GM21515 (cell line): ENCODE measurements at regions not wholly inside any gene's neighbourhood (a gene's known extent, or its start where the extent isn't known, plus 50 kb on each side); places are given as distances from the start of the nearest gene placed in this dataset.

Source experiments
- ATAC-seq: cut with Tn5 transposase; IDR thresholded peaks from one replicate; pipeline ENCODE4 v1.9.1; 2021; ENCODE audit not compliant: unreplicated experiment

DNA sequence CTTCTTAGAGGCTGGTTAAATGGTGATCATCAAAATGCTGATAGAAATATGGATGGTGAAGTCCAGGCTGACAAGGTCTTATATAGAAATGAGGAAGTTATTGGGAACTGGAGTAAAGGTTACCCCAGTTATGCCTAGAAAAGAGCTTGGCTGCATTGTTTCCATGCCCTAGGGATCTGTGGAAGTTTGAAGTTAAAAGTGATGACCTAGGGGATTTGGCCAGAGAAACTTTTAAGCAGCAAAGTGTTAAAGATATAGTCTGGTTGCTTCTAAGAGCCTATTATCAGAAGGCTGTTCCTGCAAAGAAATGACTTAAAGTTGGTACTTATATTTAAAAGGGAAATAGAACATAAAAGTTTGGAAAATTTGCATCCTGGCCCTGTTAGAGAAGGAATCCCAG, 200.3 kb downstream of the ICE1 start:
- ATAC-seq = no peak

DNA sequence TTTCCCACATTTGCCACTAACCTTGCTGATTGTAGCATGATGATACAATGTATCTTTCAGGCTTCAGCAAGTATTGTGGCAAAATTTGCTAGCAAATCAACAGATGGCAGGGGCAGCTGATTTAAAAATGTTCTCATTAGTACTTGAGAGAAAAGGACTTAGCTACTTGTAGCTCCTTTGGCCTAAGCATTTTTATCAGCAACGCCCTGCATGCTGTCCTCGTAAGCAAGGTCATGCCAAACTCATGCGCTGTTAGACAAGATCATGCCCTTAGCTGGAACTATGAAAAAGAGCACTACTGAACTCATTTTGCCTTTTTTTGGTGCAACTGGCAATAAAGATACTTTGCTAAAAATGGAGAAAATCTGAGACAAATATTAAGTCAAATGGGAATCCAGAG, 197.1 kb downstream of the ICE1 start:
- ATAC-seq = no peak

DNA sequence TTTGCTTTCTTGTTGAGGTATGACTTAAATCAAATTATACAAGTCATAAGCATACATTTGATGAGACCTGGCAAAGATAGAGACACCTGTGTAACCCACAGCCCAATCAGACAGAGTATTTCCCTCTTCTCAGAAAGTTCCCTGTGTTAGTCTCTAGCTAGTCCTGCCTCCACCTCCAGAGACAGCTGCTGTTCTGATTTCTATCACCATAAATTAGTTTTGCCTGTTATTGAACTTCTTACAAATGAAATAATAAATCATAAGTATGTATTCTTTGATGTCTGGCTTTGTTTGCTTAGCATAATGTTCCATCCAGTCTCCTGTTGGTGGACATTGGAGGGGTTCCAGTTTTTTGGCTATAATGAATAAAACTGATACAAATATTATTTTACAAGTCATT, 194.5 kb downstream of the ICE1 start:
- ATAC-seq = no peak

DNA sequence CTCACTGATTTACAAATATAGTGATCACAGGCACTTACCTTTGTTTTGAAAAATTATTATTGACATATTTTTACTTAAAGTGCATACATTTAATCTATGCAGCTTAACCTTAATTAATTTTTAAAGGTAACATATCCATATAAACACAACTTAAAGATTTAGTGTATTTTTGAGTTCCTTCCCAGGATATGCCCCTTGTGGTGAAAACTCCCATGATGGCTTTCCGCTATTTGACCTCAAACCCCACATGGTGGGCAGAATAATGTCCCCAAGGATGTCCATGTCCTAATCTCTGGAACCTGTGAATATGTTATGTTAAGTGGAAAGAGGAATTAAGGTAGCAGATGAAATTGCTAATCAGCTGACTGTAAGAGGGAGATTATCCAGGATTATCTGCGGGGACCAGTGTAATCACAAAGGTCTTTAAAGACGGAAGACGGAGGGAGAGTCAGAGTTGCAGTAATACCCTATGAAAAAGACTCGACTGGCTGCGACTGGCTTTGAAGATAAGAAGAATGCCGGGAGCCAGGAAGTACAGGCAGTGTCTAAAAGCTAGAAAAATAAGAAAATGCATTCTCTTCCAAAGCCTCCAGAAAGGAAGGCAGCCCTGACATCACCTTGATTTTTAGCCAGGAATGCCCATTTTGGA, 193.9 kb downstream of the ICE1 start:
- no peak for ATAC-seq

DNA sequence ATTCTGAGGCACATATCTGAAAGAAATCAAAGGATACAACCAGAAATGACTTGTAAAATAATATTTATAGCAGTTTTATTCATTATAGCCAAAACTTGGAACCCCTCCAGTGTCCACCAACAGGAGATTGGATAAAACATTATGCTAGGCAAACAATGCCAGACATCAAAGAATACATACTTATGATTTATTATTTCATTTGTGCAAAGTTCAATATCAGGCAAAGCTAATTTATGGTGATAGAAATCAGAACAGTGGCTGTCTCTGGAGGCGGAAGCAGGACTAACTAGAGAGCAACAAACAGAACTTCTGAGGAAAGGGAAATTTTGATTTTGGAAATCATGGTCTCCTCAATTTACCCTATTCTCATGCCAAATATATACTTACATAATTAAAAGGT, 193.1 kb downstream of the ICE1 start:
- ATAC-seq = no peak

DNA sequence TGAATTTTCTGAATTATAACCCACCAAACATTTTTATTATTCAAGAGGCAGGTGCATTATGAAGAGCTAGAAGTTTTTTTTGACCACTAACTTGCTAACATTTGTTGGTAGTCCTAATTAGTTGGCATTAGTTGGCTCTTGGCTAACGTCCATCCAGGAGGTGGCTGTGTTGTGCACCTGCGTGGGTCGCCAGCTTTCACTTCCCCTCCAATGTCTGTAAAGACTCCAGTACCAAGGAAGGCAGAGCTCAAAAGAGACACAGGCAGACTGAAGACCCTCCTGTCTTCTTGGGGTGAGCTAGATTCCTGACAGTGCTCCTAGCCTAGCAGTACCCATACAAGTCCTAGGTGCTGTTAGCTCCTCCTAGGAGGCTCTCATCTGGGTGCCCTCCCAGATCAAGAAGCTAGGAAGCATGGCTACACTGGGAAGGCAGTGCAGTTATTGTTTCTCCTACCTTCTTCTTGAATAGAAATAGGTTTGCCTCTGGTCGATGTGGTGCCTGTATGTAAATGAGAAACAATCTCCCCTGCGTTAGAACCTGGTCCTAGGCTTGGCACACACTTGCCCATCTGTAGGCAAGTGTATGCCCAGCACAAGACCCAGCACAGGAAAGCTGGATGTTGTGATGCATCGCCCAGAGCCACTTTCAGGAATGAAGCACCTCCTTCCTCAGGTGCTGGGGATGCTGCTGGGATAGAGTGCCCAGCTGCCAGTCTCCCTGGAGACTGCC, 190.9 kb downstream of the ICE1 start:
- ATAC-seq = no peak

DNA sequence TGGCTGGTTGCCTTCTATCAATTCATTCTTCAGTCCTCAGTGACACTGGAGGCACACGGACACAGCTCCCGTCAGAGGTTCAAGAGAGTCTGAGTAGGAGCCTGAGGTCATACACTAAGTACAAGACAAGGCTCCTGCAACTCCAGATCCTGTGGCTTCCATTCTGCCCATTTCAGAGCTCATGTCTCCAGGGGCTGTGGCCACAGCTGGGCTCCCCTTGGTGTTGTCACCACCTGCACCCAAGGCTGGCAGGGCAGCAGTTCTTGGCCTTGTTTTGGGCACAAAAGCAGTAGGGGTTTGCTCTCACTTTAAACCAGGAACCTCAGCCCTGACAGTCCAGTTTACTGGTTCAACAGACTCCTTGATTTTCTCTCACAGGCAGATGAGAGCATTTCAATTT, 189.6 kb downstream of the ICE1 start:
- no peak for ATAC-seq

DNA sequence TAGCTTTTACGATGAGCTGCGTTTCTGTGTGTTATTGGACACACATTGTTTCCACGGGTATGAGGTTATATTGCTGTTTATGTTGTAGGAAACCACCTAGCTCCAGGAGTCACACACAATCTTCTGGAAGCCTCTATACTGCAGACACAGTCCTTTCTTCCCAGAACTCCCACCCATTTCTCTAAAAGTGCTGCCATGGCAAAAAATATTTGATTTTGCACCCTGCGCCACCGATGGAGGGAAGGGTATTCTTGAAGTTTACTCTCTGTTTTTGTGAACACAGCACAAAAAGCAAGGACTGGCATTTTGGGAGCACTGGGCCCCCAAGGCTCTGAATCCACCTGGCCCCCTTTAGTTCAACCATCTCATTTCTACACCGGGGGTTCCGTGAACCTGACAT, 187.5 kb downstream of the ICE1 start:
- ATAC-seq = no peak

DNA sequence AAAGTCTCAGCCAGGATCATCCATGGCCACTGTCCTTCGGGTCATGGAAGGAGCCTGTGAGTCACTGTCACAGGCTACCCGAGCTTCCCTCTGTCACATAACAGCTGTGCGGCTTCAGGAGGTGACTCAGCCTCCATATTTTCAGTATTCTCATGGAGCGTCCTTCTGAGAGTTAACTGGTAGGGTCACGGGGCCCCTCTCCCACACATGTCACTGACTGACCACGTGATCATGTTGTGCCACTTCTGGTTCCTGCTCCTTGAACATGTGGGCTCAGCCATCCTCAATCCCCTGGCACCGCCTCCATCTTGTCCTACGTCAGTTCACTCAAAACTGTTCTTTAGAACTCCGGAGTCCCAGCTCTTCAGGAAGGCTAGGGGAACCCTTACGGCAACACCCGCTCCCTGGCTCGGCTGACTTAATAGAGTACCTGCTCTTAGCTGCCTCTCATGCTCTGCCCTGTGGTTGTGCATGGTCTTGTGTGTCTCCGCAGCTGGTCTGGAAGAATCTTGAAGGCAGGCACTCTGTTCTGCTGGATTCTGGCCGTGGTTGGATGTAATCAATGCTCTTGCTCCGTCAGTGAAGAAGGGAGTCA, 182.8 kb downstream of the ICE1 start:
- no peak for ATAC-seq

DNA sequence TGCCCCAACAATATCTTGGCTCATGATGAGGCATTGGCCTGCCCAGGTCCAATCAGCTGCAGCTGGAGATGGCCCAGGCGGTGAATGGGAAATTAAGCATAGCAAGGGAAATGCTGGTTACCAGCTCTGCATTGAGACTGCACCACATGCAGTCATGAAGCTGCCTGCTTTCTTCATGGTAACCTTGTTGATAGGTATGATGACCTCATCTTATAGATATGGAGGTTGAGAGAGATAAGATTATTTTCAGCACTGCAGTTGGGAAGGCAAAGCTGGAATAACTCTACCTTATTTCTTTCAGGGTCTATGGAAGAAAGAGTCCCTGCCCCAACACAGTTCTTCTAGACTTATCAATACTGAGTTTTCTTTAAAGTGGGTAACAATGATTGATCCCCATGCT, 180.1 kb downstream of the ICE1 start:
- ATAC-seq = no peak

DNA sequence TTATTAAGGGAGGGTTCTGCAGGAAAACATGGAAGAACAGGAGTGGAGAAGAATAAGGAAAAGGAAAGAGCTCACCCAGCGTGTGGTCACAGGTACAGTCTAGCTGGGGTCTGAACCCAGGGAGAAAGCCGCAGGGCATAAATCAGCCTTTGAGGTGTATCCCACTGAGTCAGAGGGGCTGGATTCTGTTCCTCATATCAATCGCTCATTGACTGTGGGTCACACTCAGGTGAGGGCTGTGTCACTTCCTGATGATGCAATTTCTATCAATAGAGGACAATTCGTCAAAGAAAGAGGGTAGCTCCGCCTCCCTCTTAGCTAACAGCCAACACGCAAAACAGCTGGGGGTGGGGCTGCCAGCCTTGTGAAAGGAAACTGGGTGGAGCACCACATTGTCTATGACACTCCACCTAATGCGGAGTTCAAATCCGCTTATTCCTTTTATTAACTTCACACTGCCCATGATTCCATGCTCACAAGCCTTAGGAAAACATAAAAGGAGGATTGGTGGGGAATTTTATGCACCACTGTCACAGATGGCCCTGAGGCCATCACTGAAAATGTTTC, 176.2 kb downstream of the ICE1 start:
- no peak for ATAC-seq

DNA sequence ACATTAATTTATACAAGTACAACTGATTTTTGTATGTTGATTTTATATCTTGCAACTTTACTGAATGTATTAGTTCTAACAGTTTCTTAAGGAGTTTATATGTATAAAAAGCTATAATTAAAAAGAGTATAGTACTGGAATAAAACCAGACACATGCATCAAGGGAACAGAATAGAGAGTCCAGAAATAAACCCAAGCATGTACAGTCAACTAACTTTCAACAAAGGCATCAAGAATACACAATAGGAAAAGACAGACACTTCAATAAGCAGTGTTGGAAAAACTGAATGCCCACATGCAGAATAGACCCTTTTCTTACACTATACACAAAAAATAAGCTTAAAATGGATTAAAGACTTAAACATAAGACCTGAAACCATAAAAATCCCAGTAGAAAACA, 170.9 kb downstream of the ICE1 start:
- ATAC-seq = no peak

DNA sequence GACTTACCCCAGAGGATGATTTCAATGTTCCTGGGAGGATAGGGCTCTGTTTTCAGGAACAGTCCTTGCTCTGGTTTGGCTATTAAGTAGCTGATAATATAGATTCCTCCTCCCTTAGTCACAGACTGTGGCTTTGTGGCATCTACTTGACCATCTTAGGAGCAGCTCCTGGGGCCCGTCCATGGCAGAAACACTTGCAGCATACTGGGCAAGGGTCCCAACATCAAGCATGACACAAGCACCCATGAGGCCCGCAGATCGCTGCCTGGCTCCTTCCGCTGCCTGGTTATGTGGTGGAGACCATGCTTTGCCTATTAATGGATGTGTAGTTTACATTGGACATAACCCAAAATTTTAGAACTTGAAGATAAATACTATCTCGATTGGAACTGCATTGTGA, 170.1 kb downstream of the ICE1 start:
- ATAC-seq = no peak

DNA sequence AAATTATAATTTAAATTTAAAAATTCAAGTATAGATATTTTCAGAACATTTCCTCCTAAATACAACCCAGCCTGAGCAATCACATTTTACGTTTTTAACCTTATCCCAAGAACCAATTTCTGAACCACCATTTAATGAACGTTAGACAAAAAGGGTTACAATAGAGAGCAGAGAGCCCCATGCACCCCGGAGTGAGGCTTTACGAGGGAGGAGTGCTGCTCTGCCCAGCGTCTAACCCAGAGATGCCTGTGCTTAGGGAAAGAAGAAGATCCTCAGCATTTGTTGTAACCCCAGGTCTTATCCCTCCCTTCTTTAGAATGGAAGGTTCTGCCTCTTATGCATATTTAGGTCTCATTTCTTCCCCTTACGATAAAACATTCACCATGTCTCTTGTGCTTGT, 169.1 kb downstream of the ICE1 start:
- ATAC-seq = no peak

DNA sequence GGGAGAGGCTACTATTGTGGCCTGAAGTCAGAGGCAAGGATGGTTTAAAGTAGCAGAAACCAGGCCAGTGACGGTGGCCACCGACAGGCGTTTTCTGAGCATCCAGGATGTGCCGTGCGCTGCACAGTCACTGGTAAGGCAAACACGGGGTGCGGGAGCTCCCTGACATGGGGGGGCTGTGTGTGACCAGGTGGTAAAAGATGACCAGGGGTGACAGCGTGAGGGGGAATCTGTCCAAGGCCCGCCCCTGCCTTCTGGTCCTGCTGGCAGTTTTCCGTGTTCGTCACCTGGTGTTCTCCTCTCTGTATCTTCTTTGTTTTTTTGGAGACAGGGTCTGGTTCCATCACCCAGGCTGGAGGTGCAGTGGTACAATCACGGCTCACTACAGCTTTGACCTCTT, 167.4 kb downstream of the ICE1 start:
- ATAC-seq = no peak

DNA sequence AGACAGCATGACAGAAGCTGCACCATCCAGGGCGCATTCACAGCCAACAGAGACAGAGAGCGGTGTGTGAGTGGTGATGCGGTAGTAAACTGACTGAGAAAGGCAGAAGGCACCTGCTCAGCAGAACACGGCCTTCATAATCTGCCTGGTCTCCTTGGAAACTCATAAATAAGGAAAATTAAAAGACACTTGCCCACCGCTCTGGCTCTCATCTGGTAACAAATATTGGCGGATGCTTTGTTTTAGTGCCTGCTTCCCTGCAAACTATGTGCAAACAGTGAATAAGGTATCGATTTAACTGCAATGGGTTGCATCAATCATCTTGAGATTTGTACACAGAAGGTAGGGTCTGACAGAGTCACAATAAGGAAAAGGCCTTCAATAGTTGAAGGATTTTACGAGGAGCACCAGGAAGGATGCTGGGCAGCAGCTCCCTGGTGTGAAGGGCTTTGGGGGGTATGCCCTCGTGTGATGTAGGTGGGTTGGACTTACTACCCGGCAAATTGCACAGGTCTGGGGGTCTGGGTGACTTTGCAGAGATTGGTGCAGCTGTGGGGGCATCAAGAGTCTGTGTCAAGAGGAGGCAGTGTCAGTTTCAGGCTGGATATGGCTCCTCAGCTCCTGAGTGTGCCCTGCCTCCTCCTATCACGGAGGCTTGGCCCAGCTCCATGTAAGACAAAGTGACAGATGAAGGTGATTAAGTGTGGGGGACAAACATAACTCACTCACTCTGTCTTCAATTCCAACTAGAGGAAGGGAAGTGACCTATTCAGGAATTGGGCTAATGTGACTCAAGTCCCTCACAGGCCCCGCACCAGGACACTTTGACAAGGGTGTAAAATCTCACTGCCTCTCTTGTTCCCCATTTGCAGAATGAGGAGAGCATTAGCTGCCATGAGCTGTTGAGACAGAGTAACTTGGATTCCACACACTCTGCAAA, 166.7 kb downstream of the ICE1 start:
- ATAC-seq = no peak

DNA sequence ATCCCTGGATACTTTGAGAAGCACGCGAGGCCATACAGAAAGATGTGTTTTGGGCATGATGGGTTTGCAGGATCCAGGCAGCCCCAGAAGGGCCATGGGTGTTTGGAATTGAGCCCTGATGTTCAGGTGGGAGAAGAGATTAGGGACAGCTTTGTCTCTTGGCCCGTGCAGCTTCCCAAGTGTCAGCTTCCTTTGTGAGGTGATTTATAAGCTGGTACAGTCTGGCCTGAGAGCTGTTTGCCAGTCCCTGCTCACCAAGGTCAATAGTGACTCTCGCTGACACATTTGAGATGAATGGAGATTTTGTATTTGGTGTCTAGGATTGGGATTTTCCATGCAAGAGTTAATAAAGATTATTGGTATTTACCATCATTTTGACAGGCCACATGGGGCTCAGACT, 165.9 kb downstream of the ICE1 start:
- ATAC-seq = no peak

DNA sequence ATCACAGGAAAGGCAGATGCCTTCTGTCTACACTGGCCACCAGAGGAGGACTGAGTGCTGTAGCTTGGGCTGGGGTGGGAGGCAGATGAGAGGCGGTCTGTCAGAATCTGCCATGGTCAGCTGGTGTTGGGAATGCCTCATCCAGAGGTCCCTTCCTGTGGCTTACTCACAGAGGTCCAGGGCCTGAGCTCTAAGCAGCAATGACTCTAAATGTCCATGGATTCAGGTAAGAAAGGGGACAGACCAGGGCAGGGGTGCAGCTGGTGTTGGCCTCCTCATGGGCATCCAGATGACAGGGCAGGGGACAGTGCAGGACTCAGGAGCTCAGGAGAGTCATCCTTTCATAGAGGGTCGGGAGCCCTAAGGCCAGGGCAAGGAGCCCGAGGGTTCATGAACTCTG, 165.0 kb downstream of the ICE1 start:
- no peak for ATAC-seq

DNA sequence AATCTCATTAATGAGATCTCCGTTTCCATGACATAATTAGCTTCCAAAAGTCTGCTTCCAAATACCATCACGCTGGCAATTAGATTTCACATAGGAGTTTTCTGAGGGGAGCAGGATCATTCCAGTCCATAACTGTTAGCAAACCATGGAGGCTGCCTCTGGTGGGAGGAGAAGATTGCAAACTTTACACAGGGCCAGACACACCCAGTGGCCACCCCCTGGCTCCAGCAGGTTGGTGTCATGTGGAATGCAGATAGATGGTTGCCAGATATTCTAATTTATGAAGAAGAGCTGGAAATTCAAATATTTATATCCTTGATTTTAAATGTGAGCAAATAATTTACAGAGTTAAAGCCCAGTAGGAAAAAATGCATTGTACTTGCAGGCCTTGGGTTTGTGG, 164.2 kb downstream of the ICE1 start:
- no peak for ATAC-seq

DNA sequence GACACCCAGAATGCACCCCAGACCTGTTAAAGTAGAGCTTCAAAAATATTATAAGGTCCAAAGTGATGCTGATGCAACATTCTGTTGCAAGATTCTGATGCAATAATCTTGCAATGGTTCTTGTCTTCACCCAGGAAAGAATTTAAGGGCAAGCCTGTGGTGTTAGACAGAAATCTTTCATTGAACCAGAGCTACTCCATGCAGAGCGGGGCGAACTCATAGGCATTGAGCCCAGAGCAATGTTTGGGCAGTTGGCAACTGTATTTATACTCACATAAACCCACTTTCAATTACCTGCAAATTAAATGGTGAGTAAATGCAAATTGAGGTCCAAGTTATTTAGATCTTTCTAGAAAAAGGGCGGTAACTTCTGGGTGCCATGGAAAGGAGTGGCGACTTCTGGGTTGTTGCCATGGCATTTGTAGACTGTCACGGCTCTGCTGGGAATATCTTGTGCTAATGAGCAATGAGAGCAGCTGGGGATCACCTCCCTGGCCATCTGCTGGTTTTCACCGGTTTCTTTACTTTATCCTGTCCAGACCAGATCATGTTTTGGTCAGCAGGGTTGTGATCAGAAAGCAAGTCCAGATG, 163.4 kb downstream of the ICE1 start:
- no peak for ATAC-seq

DNA sequence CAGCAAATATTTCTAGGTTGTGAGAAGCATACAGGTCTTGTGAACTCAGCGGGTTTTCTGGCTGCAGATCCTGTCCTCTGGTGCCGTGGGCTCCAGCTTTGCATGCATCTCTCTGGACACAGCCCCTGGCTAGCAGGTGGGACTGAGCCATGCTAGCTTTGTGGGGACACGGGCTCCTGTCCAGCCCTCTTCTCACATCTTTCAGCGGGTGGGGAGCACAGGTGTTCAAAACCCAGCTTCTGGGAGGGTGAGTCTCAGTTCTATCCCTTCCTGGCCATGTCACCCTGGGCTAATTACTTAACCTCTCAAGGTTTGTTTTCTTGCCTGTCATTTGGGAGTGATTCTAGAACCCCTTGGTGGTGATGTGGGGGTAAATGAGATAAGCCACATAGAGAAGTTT, 162.3 kb downstream of the ICE1 start:
- ATAC-seq = no peak
